Osteoblast (primary cell): ENCODE measurements at regions not wholly inside any gene's neighbourhood (a gene's known extent, or its start where the extent isn't known, plus 50 kb on each side); places are given as distances from the start of the nearest gene placed in this dataset.

Experiments
- DNase-seq: peaks from one replicate; pipeline ENCODE4 v3.0.0; 2011; ENCODE audit warnings: low spot score, mixed read lengths; ENCODE audit not compliant: insufficient read length; ENCODE audit errors: missing footprints
- H2AFZ ChIP-seq: 2 replicates; pipeline ENCODE4 v1.6.0; 2011; ENCODE audit warnings: mild to moderate bottlenecking, low read length
- H3K27ac ChIP-seq: 2 replicates; pipeline ENCODE4 v1.5.1; 2011; ENCODE audit warnings: mild to moderate bottlenecking, low read depth, low read length, moderate library complexity
- H3K27me3 ChIP-seq: 2 replicates; pipeline ENCODE4 v1.6.0; 2012; ENCODE audit warnings: mild to moderate bottlenecking, control low read depth, inconsistent platforms, low read length, moderate library complexity; ENCODE audit not compliant: insufficient read depth
- H3K36me3 ChIP-seq: 2 replicates; pipeline ENCODE4 v1.5.1; 2011; ENCODE audit warnings: mild to moderate bottlenecking, low read length, control low read depth, moderate library complexity; ENCODE audit not compliant: insufficient read depth
- H3K4me1 ChIP-seq: 2 replicates; pipeline ENCODE4 v1.5.1; 2011; ENCODE audit warnings: mild to moderate bottlenecking, low read length, control low read depth, moderate library complexity; ENCODE audit not compliant: insufficient read depth
- H3K4me2 ChIP-seq: 2 replicates; pipeline ENCODE4 v1.6.0; 2011; ENCODE audit warnings: mild to moderate bottlenecking, low read length; ENCODE audit not compliant: insufficient read depth
- H3K4me3 ChIP-seq: fragments of 200-600 bp; sonication (generic); 3 replicates; pipeline ENCODE4 v1.5.1; 2012; ENCODE audit warnings: mild to moderate bottlenecking, low read length, inconsistent platforms; ENCODE audit not compliant: insufficient read depth
- H3K79me2 ChIP-seq: 2 replicates; pipeline ENCODE4 v1.6.0; 2012; ENCODE audit warnings: mild to moderate bottlenecking, low read length, control low read depth, inconsistent platforms; ENCODE audit not compliant: insufficient read depth
- H3K9me3 ChIP-seq: 2 replicates; pipeline ENCODE4 v1.5.1; 2011; ENCODE audit warnings: low read depth, low read length, control low read depth
- H4K20me1 ChIP-seq: 2 replicates; pipeline ENCODE4 v1.6.0; 2012; ENCODE audit warnings: mild to moderate bottlenecking, low read length, control low read depth; ENCODE audit not compliant: insufficient read depth
- TF ChIP-seq, protein P1 (sequence below): IDR thresholded peaks from 2 replicates; pipeline ENCODE4 v1.5.1; 2011; ENCODE audit warnings: mild to moderate bottlenecking, low read depth, low read length, moderate library complexity; ENCODE audit errors: extremely low read depth

- H3K36me3 ChIP-seq: no peaks in the 10 kb centered on the region
- no peaks in the 10 kb centered on the region for H3K9me3 ChIP-seq
- no peak overlapping the region for H2AFZ ChIP-seq
- no peaks in the 10 kb centered on the region for H3K27me3 ChIP-seq
- H3K27ac ChIP-seq: no peak overlapping the region
- TF ChIP-seq, protein P1, sequence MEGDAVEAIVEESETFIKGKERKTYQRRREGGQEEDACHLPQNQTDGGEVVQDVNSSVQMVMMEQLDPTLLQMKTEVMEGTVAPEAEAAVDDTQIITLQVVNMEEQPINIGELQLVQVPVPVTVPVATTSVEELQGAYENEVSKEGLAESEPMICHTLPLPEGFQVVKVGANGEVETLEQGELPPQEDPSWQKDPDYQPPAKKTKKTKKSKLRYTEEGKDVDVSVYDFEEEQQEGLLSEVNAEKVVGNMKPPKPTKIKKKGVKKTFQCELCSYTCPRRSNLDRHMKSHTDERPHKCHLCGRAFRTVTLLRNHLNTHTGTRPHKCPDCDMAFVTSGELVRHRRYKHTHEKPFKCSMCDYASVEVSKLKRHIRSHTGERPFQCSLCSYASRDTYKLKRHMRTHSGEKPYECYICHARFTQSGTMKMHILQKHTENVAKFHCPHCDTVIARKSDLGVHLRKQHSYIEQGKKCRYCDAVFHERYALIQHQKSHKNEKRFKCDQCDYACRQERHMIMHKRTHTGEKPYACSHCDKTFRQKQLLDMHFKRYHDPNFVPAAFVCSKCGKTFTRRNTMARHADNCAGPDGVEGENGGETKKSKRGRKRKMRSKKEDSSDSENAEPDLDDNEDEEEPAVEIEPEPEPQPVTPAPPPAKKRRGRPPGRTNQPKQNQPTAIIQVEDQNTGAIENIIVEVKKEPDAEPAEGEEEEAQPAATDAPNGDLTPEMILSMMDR: no peak
- no peak overlapping the region for H3K4me2 ChIP-seq
- no peaks in the 10 kb centered on the region for H3K79me2 ChIP-seq
- H4K20me1 ChIP-seq: no peaks in the 10 kb centered on the region
- H3K4me1 ChIP-seq: peaks cover 13% of the 10 kb centered on the region
- DNase-seq: no peak
- no peak overlapping the region for H3K4me3 ChIP-seq
These were observed 189.5 kb upstream of the FRMD6 start for GRCh38 chr14:51462182-51462581.

DNA sequence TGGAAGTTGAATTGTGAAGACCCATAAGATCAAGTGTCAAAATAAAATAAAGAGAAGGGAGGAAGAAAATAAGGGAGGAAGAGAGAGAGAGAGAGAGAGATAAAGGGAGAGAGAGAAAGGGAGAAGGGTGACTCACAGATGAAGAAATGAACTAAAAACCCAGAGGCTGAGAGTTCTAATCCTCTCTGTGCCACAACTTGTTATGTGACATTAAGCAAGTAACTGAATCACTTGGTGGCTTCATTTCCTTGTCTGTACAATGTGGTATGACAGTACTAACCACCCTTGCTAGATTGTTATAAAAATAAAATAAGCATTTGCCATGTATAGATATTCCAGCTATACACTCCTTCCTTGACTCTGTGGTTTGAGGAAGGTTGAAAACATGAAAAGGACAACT is 189.0 kb upstream of the FRMD6 start:
- H3K79me2 ChIP-seq: no peaks in the 10 kb centered on the region
- H3K9me3 ChIP-seq: no peaks in the 10 kb centered on the region
- peaks cover 13% of the 10 kb centered on the region for H3K4me1 ChIP-seq
- no peak overlapping the region for H3K4me3 ChIP-seq
- H3K36me3 ChIP-seq: no peaks in the 10 kb centered on the region
- no peak overlapping the region for H2AFZ ChIP-seq
- H3K27ac ChIP-seq: no peak overlapping the region
- no peak for DNase-seq
- no peaks in the 10 kb centered on the region for H3K27me3 ChIP-seq
- TF ChIP-seq, protein P1: no peak
- H4K20me1 ChIP-seq: no peaks in the 10 kb centered on the region
- H3K4me2 ChIP-seq: no peak overlapping the region

DNA sequence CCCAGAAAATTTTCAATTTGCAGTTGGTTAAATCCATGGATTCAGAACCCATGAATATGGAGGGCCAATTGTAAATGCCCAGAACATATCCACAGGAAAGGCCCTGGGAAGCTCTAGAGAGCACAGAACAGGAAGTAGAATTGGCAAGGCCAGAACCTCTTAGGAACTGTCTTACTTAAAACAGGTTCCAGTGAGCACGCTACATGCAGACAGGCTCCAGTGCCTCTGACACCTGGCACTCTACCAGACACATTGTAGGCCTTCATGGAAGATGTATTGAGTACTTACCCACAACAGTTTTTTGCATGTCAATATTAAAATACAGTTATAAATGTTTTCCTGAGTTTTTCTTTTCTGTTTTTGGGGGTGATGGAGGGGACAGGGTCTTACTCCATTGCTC is 188.2 kb upstream of the FRMD6 start:
- Histone ChIP-seq H3K9me3 (no peaks in the 10 kb centered on the region), H3K4me2 (no peak overlapping the region), H3K4me3 (no peak overlapping the region), H3K79me2 (no peaks in the 10 kb centered on the region), H3K36me3 (no peaks in the 10 kb centered on the region), H3K27ac (no peak overlapping the region), H2AFZ (no peak overlapping the region), H3K27me3 (no peaks in the 10 kb centered on the region), H3K4me1 (peaks cover 6% of the 10 kb centered on the region), H4K20me1 (no peaks in the 10 kb centered on the region)
- DNase-seq: no peak
- TF ChIP-seq, protein P1: no peak

DNA sequence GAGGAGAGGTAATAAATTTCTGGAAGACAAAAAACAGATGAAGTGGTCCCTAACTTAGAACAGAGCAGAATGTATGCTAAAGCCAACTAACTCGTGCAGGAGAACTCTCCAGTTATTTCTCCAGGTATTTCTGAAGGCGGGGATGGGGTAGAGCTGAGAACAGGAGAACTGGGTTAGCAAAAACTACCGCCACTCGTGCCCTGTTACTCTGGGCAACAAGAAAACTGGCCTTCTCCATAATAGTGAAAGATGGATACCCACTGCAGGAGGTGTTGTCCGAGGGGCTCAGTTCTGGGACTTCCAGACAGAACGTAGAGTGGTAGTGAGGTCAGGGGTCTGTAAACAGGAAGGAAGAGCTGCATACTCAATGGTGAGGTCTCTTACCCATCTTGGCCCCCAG is 187.3 kb upstream of the FRMD6 start:
- Histone ChIP-seq H3K9me3 (no peaks in the 10 kb centered on the region), H3K4me2 (no peak overlapping the region), H3K27ac (no peak overlapping the region), H4K20me1 (no peaks in the 10 kb centered on the region), H2AFZ (no peak overlapping the region), H3K4me3 (no peak overlapping the region), H3K27me3 (no peaks in the 10 kb centered on the region), H3K79me2 (no peaks in the 10 kb centered on the region), H3K36me3 (no peaks in the 10 kb centered on the region), H3K4me1 (no peaks in the 10 kb centered on the region)
- no peak for DNase-seq
- TF ChIP-seq, protein P1: no peak
